ENCODE measurements at regions not wholly inside any gene's neighbourhood (a gene's known extent, or its start where the extent isn't known, plus 50 kb on each side); places are given as distances from the start of the nearest gene placed in this dataset.

DNA sequence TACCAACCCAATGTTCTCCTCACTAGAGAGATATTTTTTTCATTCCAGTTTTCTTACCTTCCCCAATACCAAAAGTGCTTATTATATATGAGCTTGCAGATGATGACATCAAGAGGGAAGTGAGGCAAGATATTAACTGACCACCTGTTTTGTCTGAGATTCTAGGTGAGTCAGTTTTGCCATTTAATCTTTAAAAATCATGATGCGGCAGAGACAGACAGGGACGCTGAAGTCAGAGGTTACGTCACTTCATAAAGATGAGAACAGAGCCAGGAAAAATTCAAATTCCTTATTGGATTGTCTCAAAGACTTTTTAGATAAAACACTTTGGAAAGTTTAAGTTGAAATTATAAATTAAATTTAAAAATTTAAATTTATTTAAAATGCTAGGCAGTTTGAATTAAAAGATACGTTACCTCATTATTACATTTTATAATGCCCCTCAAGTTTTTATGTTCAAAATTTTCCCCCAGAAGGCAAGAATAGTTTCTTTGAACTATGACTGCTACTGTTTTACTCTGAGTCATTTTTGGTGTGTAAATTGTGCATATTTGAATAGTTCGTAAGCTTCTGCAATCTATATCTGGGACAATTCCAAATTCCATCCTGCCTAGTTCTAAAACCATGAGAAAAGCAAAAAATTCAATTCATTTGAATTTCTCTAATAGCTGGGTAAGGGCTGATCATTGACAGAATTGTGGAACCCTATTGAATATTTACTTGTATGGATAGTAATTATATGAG, 839.6 kb upstream of the GOT2 start (continued):
- TF ChIP-seq, protein P1, sequence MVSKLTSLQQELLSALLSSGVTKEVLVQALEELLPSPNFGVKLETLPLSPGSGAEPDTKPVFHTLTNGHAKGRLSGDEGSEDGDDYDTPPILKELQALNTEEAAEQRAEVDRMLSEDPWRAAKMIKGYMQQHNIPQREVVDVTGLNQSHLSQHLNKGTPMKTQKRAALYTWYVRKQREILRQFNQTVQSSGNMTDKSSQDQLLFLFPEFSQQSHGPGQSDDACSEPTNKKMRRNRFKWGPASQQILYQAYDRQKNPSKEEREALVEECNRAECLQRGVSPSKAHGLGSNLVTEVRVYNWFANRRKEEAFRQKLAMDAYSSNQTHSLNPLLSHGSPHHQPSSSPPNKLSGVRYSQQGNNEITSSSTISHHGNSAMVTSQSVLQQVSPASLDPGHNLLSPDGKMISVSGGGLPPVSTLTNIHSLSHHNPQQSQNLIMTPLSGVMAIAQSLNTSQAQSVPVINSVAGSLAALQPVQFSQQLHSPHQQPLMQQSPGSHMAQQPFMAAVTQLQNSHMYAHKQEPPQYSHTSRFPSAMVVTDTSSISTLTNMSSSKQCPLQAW (CRISPR knock-in tag; IDR thresholded peaks at IDR 0.05), result no peak
- TF ChIP-seq ZNF562 (CRISPR knock-in tag; IDR thresholded peaks at IDR 0.05; ENCODE audit: borderline replicate concordance), result no peak
- no peak for TF ChIP-seq TCF7 (IDR thresholded peaks at IDR 0.05; ENCODE audit: low read depth)
- no peak for TF ChIP-seq ZNF329 (CRISPR knock-in tag; IDR thresholded peaks at IDR 0.05; ENCODE audit: low read depth)
- TF ChIP-seq TFAP4 (IDR thresholded peaks at IDR 0.05; ENCODE audit: borderline replicate concordance, low read depth), result no peak
- TF ChIP-seq, protein P2, sequence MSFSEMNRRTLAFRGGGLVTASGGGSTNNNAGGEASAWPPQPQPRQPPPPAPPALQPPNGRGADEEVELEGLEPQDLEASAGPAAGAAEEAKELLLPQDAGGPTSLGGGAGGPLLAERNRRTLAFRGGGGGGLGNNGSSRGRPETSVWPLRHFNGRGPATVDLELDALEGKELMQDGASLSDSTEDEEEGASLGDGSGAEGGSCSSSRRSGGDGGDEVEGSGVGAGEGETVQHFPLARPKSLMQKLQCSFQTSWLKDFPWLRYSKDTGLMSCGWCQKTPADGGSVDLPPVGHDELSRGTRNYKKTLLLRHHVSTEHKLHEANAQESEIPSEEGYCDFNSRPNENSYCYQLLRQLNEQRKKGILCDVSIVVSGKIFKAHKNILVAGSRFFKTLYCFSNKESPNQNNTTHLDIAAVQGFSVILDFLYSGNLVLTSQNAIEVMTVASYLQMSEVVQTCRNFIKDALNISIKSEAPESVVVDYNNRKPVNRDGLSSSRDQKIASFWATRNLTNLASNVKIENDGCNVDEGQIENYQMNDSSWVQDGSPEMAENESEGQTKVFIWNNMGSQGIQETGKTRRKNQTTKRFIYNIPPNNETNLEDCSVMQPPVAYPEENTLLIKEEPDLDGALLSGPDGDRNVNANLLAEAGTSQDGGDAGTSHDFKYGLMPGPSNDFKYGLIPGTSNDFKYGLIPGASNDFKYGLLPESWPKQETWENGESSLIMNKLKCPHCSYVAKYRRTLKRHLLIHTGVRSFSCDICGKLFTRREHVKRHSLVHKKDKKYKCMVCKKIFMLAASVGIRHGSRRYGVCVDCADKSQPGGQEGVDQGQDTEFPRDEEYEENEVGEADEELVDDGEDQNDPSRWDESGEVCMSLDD (CRISPR knock-in tag; IDR thresholded peaks at IDR 0.05; ENCODE audit: borderline replicate concordance), result no peak
- no peak for TF ChIP-seq MYC (CRISPR knock-in tag; IDR thresholded peaks at IDR 0.05; ENCODE audit: borderline replicate concordance)

GRCh38 chr16:59567496-59567895, 833.4 kb upstream of the GOT2 start:
- H4K20me1 ChIP-seq (ENCODE audit: insufficient read depth, low read length), result no peaks in the 10 kb centered on the region
- BruUV-seq (replicated peaks), result no TSS peak
- H3K9me3 ChIP-seq (ENCODE audit: low read length), result peaks cover 14% of the 10 kb centered on the region
- no peak overlapping the region for H3K4me2 ChIP-seq (ENCODE audit: low read depth, low read length)
- H3K27ac ChIP-seq (ENCODE audit: extremely low read length, insufficient read depth, low read length), result no peak overlapping the region
- ChIA-PET CTCF (ENCODE audit: low intra/inter-chr PET ratio, low total read pairs) (no interaction called here), POLR2A (no interaction called here)
- no peak overlapping the region for H2AFZ ChIP-seq (ENCODE audit: low read length)
- FAIRE-seq (no peak), DNase-seq (ENCODE audit: low spot score) (no peak), ATAC-seq (no peak)
- intact Hi-C loops (cut with micrococcal nuclease; ENCODE audit: unreplicated experiment) (no loop called here), in situ Hi-C loops (cut with HindIII; ENCODE audit: extremely low pct_ligation_motif_present, low pct_unique_long_range_greater_than_20kb) (no loop called here)
- no peak overlapping the region for H3K9ac ChIP-seq (ENCODE audit: insufficient read depth, low read depth, low read length)
- no peaks in the 10 kb centered on the region for H3K79me2 ChIP-seq (ENCODE audit: insufficient read depth, low read length)
- H3K4me1 ChIP-seq (ENCODE audit: insufficient read depth, low read length), result no peaks in the 10 kb centered on the region
- WGBS (ENCODE audit: low lambda C conversion rate), result 10% methylated on average over 5 of the region's 5 CpGs
- H3K4me3 ChIP-seq (replicated peaks in 1 of 3; ENCODE audit: insufficient read depth in 1 of 3, low read depth in 2 of 3, low read length in 3 of 3), result no peak overlapping the region
- H3K36me3 ChIP-seq (replicated peaks in 1 of 2; ENCODE audit: control insufficient read depth in 1 of 2, insufficient read depth in 2 of 2, low read length in 2 of 2), result no peaks in the 10 kb centered on the region
- H3K27me3 ChIP-seq (ENCODE audit: control insufficient read depth in 1 of 2, insufficient read depth in 2 of 2, low read length in 2 of 2), result no peaks in the 10 kb centered on the region
- TF ChIP-seq, protein P3, sequence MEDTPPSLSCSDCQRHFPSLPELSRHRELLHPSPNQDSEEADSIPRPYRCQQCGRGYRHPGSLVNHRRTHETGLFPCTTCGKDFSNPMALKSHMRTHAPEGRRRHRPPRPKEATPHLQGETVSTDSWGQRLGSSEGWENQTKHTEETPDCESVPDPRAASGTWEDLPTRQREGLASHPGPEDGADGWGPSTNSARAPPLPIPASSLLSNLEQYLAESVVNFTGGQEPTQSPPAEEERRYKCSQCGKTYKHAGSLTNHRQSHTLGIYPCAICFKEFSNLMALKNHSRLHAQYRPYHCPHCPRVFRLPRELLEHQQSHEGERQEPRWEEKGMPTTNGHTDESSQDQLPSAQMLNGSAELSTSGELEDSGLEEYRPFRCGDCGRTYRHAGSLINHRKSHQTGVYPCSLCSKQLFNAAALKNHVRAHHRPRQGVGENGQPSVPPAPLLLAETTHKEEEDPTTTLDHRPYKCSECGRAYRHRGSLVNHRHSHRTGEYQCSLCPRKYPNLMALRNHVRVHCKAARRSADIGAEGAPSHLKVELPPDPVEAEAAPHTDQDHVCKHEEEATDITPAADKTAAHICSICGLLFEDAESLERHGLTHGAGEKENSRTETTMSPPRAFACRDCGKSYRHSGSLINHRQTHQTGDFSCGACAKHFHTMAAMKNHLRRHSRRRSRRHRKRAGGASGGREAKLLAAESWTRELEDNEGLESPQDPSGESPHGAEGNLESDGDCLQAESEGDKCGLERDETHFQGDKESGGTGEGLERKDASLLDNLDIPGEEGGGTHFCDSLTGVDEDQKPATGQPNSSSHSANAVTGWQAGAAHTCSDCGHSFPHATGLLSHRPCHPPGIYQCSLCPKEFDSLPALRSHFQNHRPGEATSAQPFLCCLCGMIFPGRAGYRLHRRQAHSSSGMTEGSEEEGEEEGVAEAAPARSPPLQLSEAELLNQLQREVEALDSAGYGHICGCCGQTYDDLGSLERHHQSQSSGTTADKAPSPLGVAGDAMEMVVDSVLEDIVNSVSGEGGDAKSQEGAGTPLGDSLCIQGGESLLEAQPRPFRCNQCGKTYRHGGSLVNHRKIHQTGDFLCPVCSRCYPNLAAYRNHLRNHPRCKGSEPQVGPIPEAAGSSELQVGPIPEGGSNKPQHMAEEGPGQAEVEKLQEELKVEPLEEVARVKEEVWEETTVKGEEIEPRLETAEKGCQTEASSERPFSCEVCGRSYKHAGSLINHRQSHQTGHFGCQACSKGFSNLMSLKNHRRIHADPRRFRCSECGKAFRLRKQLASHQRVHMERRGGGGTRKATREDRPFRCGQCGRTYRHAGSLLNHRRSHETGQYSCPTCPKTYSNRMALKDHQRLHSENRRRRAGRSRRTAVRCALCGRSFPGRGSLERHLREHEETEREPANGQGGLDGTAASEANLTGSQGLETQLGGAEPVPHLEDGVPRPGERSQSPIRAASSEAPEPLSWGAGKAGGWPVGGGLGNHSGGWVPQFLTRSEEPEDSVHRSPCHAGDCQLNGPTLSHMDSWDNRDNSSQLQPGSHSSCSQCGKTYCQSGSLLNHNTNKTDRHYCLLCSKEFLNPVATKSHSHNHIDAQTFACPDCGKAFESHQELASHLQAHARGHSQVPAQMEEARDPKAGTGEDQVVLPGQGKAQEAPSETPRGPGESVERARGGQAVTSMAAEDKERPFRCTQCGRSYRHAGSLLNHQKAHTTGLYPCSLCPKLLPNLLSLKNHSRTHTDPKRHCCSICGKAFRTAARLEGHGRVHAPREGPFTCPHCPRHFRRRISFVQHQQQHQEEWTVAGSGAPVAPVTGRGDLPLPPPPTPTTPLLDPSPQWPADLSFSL (CRISPR knock-in tag; IDR thresholded peaks at IDR 0.05), result no peak

Measured in HepG2 (cell line).